HCT116 (cell line): ENCODE measurements at regions not wholly inside any gene's neighbourhood (a gene's known extent, or its start where the extent isn't known, plus 50 kb on each side); places are given as distances from the start of the nearest gene placed in this dataset.

Source experiments
- ATAC-seq: fragments of 200-7000 bp; cut with Tn5 transposase; 2 replicates; pipeline ENCODE4 v1.9.1; 2020; ENCODE audit warnings: mild to moderate bottlenecking, moderate library complexity
- BruUV-seq: library from RNA; stranded (reverse); fragments of 400-500 nt; replicated peaks from 2 replicates; lab custom pipeline; 2021; lab: Mats Ljungman, UMichigan
- CTCF ChIA-PET: fragments of 300-600 bp; sonication (Branson Sonifier 250); formaldehyde crosslinking; loops from one replicate; lab custom pipeline; 2021; ENCODE audit warnings: antibody characterized with exemption; lab: Charles Lee
- POLR2A ChIA-PET: fragments of 300-600, 350-600 bp; sonication (Branson Sonifier 250); formaldehyde crosslinking; loops from one replicate; lab custom pipeline; 2021; ENCODE audit warnings: antibody characterized with exemption; lab: Charles Lee
- RAD21 ChIA-PET, 2 experiments: fragments of 300-600 bp; sonication (Branson Sonifier 250); formaldehyde crosslinking; loops; one replicate each; lab custom pipeline; 2023; ENCODE audit warnings: low total read pairs in 2 of 2; ENCODE audit not compliant: uncharacterized antibody in 2 of 2, unreplicated experiment in 2 of 2, low non-redundant PET in 1 of 2; lab: Charles Lee
- DNase-seq: peaks from one replicate; pipeline ENCODE4 v3.0.0-alpha.2; 2010; ENCODE audit warnings: low read depth, low spot score
- H2AFZ ChIP-seq: fragments of 200-600 bp; shearing (Covaris generic), sonication (generic); 2 replicates; pipeline ENCODE4 v1.6.1; 2017; ENCODE audit warnings: low read depth, mixed run types, mixed read lengths, antibody characterized with exemption, low read length; ENCODE audit not compliant: poor library complexity, severe bottlenecking
- H3K27ac ChIP-seq: 2 replicates; pipeline ENCODE4 v1.5.1; 2012; ENCODE audit warnings: low read depth, low read length
- H3K27me3 ChIP-seq: fragments of 200-600 bp; sonication (generic); 2 replicates; pipeline ENCODE4 v1.6.1; 2016; ENCODE audit warnings: mixed run types, low read length, mixed read lengths; ENCODE audit not compliant: insufficient read depth
- H3K36me3 ChIP-seq, 2 experiments: fragments of 200-500 bp in 1 of 2; fragments of 200-600 bp in 1 of 2; sonication (Bioruptor generic) in 1 of 2; sonication (generic) in 1 of 2; 2 replicates each; pipeline versions ENCODE4 v1.5.1 to v1.6.1; 2014 to 2016; ENCODE audit warnings: low read length in 2 of 2, inconsistent platforms in 1 of 2, mixed read lengths in 1 of 2, mixed run types in 1 of 2; ENCODE audit not compliant: insufficient read depth in 2 of 2, control insufficient read depth in 1 of 2
- H3K4me1 ChIP-seq, 2 experiments: fragments of 200-600 bp in 1 of 2; sonication (generic) in 1 of 2; 2 replicates each; pipeline versions ENCODE4 v1.5.1 to v1.6.1; 2012 to 2017; ENCODE audit warnings: low read length in 2 of 2, inconsistent platforms in 1 of 2, mild to moderate bottlenecking in 1 of 2, mixed read lengths in 1 of 2, mixed run types in 1 of 2, moderate library complexity in 1 of 2; ENCODE audit not compliant: insufficient read depth in 2 of 2, control insufficient read depth in 1 of 2
- H3K4me2 ChIP-seq: fragments of 200-600 bp; sonication (generic); 2 replicates; pipeline ENCODE4 v1.6.1; 2017; ENCODE audit warnings: mixed run types, low read length, mixed read lengths
- H3K4me3 ChIP-seq, 2 experiments: fragments of 200-600 bp in 1 of 2; sonication (generic) in 1 of 2; replicated peaks in 1 of 2; 2 replicates each; pipeline ENCODE4 v1.5.1; 2011 to 2016; ENCODE audit warnings: low read length in 2 of 2, control low read depth in 1 of 2, low read depth in 1 of 2, mild to moderate bottlenecking in 1 of 2, mixed read lengths in 1 of 2, mixed run types in 1 of 2
- H3K79me2 ChIP-seq: fragments of 200-600 bp; sonication (generic); 2 replicates; pipeline ENCODE4 v1.6.1; 2017; ENCODE audit warnings: mild to moderate bottlenecking, mixed run types, low read length, moderate library complexity, mixed read lengths; ENCODE audit not compliant: insufficient read depth
- H3K9ac ChIP-seq: fragments of 200-600 bp; sonication (generic); 2 replicates; pipeline ENCODE4 v1.6.1; 2016; ENCODE audit warnings: low read length, mixed read lengths
- H3K9me2 ChIP-seq: fragments of 200-600 bp; sonication (generic), shearing (Covaris generic); 2 replicates; pipeline ENCODE4 v1.6.1; 2017; ENCODE audit warnings: mixed run types, mild to moderate bottlenecking, moderate library complexity; ENCODE audit not compliant: insufficient read depth
- H3K9me3 ChIP-seq, 2 experiments: fragments of 200-500 bp in 1 of 2; fragments of 200-600 bp in 1 of 2; sonication (Bioruptor generic) in 1 of 2; sonication (generic) in 1 of 2; 2 replicates each; pipeline ENCODE4 v1.6.1; 2014 to 2017; ENCODE audit warnings: low read length in 2 of 2, mixed read lengths in 2 of 2, inconsistent platforms in 1 of 2, low read depth in 1 of 2, mild to moderate bottlenecking in 1 of 2, mixed run types in 1 of 2, moderate library complexity in 1 of 2; ENCODE audit not compliant: control insufficient read depth in 1 of 2, insufficient read depth in 1 of 2
- H4K20me1 ChIP-seq: fragments of 200-600 bp; sonication (generic), shearing (Covaris generic); 2 replicates; pipeline ENCODE4 v1.6.1; 2017; ENCODE audit warnings: mixed run types, mild to moderate bottlenecking, moderate library complexity; ENCODE audit not compliant: insufficient read depth
- ATF3 ChIP-seq: IDR thresholded peaks from 2 replicates; pipeline ENCODE4 v1.6.1; 2012
- CBX3 ChIP-seq: IDR thresholded peaks from 2 replicates; pipeline ENCODE4 v1.6.1; 2012; ENCODE audit warnings: low read depth
- ELF1 ChIP-seq: IDR thresholded peaks from 2 replicates; pipeline ENCODE4 v1.6.1; 2012; ENCODE audit warnings: low read depth, borderline replicate concordance
- MAX ChIP-seq: IDR thresholded peaks from 2 replicates; pipeline ENCODE4 v1.6.1; 2012
- POLR2A ChIP-seq: IDR thresholded peaks from 2 replicates; pipeline ENCODE4 v1.7.0; 2011; ENCODE audit warnings: borderline replicate concordance; ENCODE audit not compliant: insufficient read depth, insufficient read length; ENCODE audit errors: extremely low read depth
- RAD21 ChIP-seq: IDR thresholded peaks from 2 replicates; pipeline ENCODE4 v1.6.1; 2012; ENCODE audit warnings: low read depth, mild to moderate bottlenecking
- REST ChIP-seq: IDR thresholded peaks from 2 replicates; pipeline ENCODE4 v1.6.1; 2012; ENCODE audit warnings: low read depth
- TCF7L2 ChIP-seq: IDR thresholded peaks from 2 replicates; pipeline ENCODE4 v1.7.0; 2011; ENCODE audit warnings: borderline replicate concordance, inconsistent platforms; ENCODE audit not compliant: insufficient read depth, insufficient read length; ENCODE audit errors: extremely low read depth
- YY1 ChIP-seq: IDR thresholded peaks from 2 replicates; pipeline ENCODE4 v1.6.1; 2011; ENCODE audit warnings: low read length, low read depth, moderate library complexity, mild to moderate bottlenecking; ENCODE audit not compliant: insufficient replicate concordance; ENCODE audit errors: extremely low read depth
- ZFX ChIP-seq: fragments of 450-650 bp; IDR thresholded peaks from 2 replicates; pipeline ENCODE4 v1.6.1; 2017
- intact Hi-C: fragments of 100-400 bp; cut with micrococcal nuclease; formaldehyde crosslinking; loops from 2 replicates; pipeline ENCODE4 v1.10.0; 2022

- Histone ChIP-seq H4K20me1 (no peaks in the 10 kb centered on the region), H3K79me2 (no peaks in the 10 kb centered on the region), H3K9me3 (peaks cover 4 to 11% of the 10 kb centered on the region in 2 experiments; a peak in 2 of 4 replicates), H3K9ac (no peak overlapping the region), H3K9me2 (no peaks in the 10 kb centered on the region), H3K4me1 (no peaks in the 10 kb centered on the region), H3K27ac (no peak overlapping the region), H2AFZ (no peak overlapping the region), H3K36me3 (no peaks in the 10 kb centered on the region), H3K4me2 (no peak overlapping the region), H3K4me3 (no peak overlapping the region), H3K27me3 (no peaks in the 10 kb centered on the region)
- TF ChIP-seq ELF1, result no peak
- TF ChIP-seq CBX3, result no peak
- TF ChIP-seq YY1, result no peak
- TF ChIP-seq MAX, result no peak
- TF ChIP-seq TCF7L2, result no peak
- TF ChIP-seq ZFX, result no peak
- no peak for TF ChIP-seq ATF3
- TF ChIP-seq REST, result no peak
- TF ChIP-seq POLR2A, result no peak
- TF ChIP-seq RAD21, result no peak
- no TSS peak for BruUV-seq
- POLR2A ChIA-PET, result no interaction called here
- no peak for DNase-seq
- CTCF ChIA-PET, result no interaction called here
- intact Hi-C loops, result no loop called here
- RAD21 ChIA-PET, result no interaction called here
- ATAC-seq, result no peak
These were observed 559.4 kb upstream of the KIRREL3 start for GRCh38 chr11:127559978-127560377.
